Activated naive CD8-positive, alpha-beta T cell (primary cell): ENCODE measurements at regions not wholly inside any gene's neighbourhood (a gene's known extent, or its start where the extent isn't known, plus 50 kb on each side); places are given as distances from the start of the nearest gene placed in this dataset.
"Not testable (repeated sequence)": the region's sequence is repeated elsewhere in the genome, so short reads cannot be mapped to it uniquely, and the experiment has no call there.

ENCODE experiments used
- H3K27ac Mint-ChIP-seq: one replicate; pipeline ENCODE4 v1.8.0; 2021; ENCODE audit warnings: mixed read lengths
- H3K27me3 Mint-ChIP-seq: one replicate; pipeline ENCODE4 v1.8.0; 2021; ENCODE audit warnings: mixed read lengths
- H3K36me3 Mint-ChIP-seq: one replicate; pipeline ENCODE4 v1.8.0; 2021; ENCODE audit warnings: mixed read lengths
- H3K4me1 Mint-ChIP-seq: one replicate; pipeline ENCODE4 v1.8.0; 2021; ENCODE audit warnings: low read depth, mixed read lengths
- H3K4me3 Mint-ChIP-seq: one replicate; pipeline ENCODE4 v1.8.0; 2021; ENCODE audit warnings: mild to moderate bottlenecking, mixed read lengths
- H3K9me3 Mint-ChIP-seq: one replicate; pipeline ENCODE4 v1.8.0; 2021; ENCODE audit warnings: low read depth, mixed read lengths

DNA sequence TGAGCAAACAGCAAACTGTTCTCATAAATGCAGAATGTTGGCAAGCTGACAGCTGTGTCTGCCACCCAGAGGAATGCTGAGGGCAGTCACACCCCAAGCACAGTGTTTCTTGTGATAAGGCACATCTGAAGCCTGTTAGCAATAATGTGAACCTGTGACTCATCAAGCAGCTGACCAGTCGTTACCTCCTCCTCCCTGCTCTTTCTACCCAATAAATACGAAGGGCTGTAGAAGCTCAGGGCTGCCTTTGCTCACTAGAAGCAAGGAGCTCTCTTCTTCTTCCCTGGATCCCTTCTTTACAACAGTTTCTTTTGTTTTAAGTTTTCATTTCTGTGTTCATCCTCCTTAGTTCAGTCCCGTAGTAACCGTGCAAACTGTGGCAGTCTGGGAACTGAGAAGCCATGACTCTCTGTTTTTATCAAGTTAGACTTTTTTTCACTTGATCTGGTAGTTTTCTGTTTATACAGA is 160.3 kb upstream of the ZNF184 start:
- not testable (repeated sequence) for H3K36me3 Mint-ChIP-seq, H3K9me3 Mint-ChIP-seq, H3K4me3 Mint-ChIP-seq, H3K27ac Mint-ChIP-seq
- Mint-ChIP-seq H3K27me3 (peaks cover 53% of the 10 kb centered on the region), H3K4me1 (peaks cover 14% of the 10 kb centered on the region)

- H3K27ac Mint-ChIP-seq: no peak overlapping the region
- peaks cover 3% of the 10 kb centered on the region for H3K36me3 Mint-ChIP-seq
Observed at GRCh38 chr6:27631609-27631916, 158.7 kb upstream of the ZNF184 start.

DNA sequence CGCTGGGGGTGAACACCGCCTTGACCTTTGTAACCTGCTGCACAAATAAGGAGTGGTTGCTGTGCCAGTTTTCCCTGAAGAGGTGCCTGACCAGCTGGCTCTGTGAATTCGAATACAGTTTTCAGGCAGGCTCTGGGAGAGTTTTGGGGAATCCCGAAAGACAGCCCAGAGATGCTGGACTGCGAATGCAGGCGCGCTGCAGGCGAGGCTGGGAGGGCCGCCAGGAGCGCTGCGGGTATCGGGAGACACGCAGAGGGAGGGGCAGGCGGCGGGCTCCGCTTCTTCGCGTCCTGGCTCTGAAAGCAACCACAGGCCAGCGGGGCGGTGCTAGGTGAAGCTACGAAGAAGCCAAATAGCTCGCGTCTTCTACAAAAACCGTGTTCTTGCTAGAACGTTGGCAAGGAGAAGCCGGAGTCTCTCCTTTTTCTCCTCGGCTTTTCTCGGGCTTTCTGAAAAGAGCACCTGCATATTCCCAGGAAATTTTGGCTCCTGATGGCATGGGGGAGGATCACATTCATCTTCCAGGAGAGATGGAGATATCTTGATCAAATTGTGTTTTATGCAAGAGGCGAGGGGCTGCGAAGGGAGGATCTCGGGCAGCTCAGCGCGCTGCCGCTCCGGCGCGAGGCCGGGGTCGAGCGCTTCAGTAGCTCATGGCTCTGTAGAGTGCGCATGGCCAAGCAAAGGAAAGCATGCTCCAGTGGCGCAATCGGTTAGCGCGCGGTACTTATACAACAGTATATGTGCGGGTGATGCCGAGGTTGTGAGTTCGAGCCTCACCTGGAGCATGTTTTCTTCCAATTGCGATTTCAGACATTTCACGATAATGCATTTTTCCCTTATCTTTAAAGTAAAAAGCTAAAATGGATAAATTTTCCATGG is 158.1 kb upstream of the ZNF184 start:
- Mint-ChIP-seq H3K27ac (peak overlapping the region; percentile 92), H3K36me3 (peaks cover 3% of the 10 kb centered on the region), H3K9me3 (peaks cover 6% of the 10 kb centered on the region), H3K4me3 (peak overlapping the region; percentile 91), H3K4me1 (peaks cover 14% of the 10 kb centered on the region), H3K27me3 (peaks cover 50% of the 10 kb centered on the region)

More at GRCh38 chr6:27631609-27631916, 158.7 kb upstream of the ZNF184 start:
- peaks cover 14% of the 10 kb centered on the region for H3K4me1 Mint-ChIP-seq
- H3K4me3 Mint-ChIP-seq: no peak overlapping the region
- peaks cover 52% of the 10 kb centered on the region for H3K27me3 Mint-ChIP-seq
- H3K9me3 Mint-ChIP-seq: peaks cover 6% of the 10 kb centered on the region

GRCh38 chr6:27624694-27625262 is 151.9 kb upstream of the ZNF184 start:
- Mint-ChIP-seq H3K36me3 (no peaks in the 10 kb centered on the region), H3K4me1 (no peaks in the 10 kb centered on the region), H3K9me3 (no peaks in the 10 kb centered on the region), H3K27ac (no peak overlapping the region), H3K27me3 (peaks cover 29% of the 10 kb centered on the region), H3K4me3 (no peak overlapping the region)

DNA sequence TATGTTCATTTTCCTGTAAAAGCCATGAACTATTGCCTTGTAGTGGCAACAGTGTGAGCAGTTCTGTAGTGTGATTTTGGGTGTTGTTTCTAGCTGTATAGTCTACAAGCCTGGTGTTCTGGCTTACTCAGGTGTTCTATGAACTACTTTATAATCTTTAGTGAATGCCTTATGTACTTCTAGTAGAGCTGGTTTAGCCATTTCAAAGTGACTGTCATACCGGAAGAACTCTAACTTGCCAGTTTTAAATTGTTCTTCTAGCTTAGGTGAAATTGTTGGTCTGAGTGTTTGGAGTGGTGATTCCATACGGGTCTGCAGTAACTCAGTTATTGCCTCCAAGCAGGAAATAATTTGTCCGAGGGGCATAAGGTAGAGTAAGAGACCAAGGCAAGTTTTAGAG is 150.2 kb upstream of the ZNF184 start:
- Mint-ChIP-seq H3K4me3 (no peak overlapping the region), H3K36me3 (no peaks in the 10 kb centered on the region), H3K27ac (no peak overlapping the region), H3K9me3 (no peaks in the 10 kb centered on the region), H3K4me1 (peaks cover under 1% of the 10 kb centered on the region), H3K27me3 (peaks cover 34% of the 10 kb centered on the region)

- H3K36me3 Mint-ChIP-seq: no peaks in the 10 kb centered on the region
- no peak overlapping the region for H3K4me3 Mint-ChIP-seq
- peaks cover 45% of the 10 kb centered on the region for H3K27me3 Mint-ChIP-seq
- H3K9me3 Mint-ChIP-seq: no peaks in the 10 kb centered on the region
- peaks cover 11% of the 10 kb centered on the region for H3K4me1 Mint-ChIP-seq
- H3K27ac Mint-ChIP-seq: no peak overlapping the region
Observed at GRCh38 chr6:27619436-27619835, 146.5 kb upstream of the ZNF184 start.

DNA sequence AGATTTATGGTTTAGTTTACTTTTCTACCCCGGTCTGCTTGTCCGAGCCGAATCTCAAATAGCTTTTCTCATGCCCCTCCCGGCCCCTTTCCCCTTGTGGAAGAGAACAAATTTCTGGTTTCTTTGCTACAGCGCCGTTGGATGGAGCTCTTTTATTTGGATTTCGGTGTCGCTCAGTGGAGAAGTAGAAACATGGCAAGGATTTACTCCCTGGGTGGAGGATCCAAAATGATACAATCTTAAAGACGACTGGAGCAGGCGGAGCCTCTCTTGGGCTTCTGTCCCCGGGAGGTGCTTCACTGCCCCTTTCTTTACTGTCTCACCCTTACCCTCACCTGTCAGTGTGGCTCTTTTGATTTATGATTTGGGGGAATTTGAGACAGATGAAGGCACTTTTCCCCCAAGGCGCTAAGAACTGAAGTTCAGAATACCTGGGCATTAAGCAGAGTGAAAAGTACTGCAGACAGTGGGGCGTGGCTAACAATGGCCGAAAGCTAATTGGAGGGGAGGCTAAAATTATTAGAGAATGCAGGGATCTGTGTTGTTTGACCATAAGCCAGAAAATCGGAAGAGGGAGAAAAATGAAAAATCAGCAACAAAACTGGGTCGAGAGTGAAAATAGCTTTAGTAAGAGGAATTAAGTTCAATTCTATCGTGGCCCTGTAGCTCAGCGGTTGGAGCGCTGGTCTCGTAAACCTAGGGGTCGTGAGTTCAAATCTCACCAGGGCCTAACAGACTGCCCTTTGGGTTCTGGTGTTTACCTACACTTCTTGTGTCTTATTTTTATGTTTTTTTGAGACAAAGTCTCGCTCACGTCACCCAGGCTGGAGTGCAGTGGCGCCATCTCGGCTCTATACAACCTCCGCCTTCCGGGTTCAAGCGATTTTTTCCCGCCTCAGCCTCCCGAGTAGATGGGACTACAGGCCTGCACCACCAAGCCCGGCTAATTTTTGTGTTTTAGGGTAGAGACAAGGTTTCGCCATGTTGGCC is 145.1 kb upstream of the ZNF184 start:
- Mint-ChIP-seq H3K27ac (peak overlapping the region; percentile 76), H3K27me3 (peaks cover 48% of the 10 kb centered on the region), H3K9me3 (no peaks in the 10 kb centered on the region), H3K4me1 (peaks cover 11% of the 10 kb centered on the region), H3K36me3 (no peaks in the 10 kb centered on the region), H3K4me3 (peak overlapping the region; percentile 56)

- no peak overlapping the region for H3K27ac Mint-ChIP-seq
- no peaks in the 10 kb centered on the region for H3K9me3 Mint-ChIP-seq
- peak overlapping the region; percentile 42 for H3K4me3 Mint-ChIP-seq
- no peaks in the 10 kb centered on the region for H3K36me3 Mint-ChIP-seq
- H3K4me1 Mint-ChIP-seq: peaks cover 11% of the 10 kb centered on the region
- peaks cover 48% of the 10 kb centered on the region for H3K27me3 Mint-ChIP-seq
Observed at GRCh38 chr6:27617046-27617687, 144.3 kb upstream of the ZNF184 start.

GRCh38 chr6:27616328-27617045 is 143.6 kb upstream of the ZNF184 start:
- Mint-ChIP-seq H3K27ac (no peak overlapping the region), H3K4me1 (peaks cover 11% of the 10 kb centered on the region), H3K27me3 (peaks cover 46% of the 10 kb centered on the region), H3K4me3 (no peak overlapping the region), H3K36me3 (no peaks in the 10 kb centered on the region), H3K9me3 (no peaks in the 10 kb centered on the region)

DNA sequence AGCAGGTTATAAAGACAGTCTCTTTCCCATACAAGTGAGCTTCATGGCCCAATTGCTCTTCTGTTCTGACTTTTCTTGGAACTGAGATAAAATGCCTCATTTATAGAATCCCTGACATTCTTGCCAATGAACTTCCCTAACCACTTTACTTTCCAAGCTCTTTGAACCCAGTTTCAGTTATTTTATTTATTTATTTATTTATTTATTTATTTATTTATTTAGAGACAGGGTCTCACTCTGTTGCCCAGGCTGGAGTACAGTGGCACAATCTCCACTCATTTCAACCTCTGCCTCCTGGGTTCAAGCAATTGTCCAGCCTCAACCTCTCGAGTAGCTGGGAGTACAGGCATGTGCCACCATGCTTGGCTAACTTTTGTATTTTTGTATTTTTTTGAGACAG is 138.5 kb upstream of the ZNF184 start:
- Mint-ChIP-seq H3K4me1 (no peaks in the 10 kb centered on the region), H3K27me3 (peaks cover 32% of the 10 kb centered on the region), H3K4me3 (no peak overlapping the region), H3K27ac (no peak overlapping the region), H3K36me3 (no peaks in the 10 kb centered on the region), H3K9me3 (no peaks in the 10 kb centered on the region)

GRCh38 chr6:27608916-27609883 is 136.3 kb upstream of the ZNF184 start:
- Mint-ChIP-seq H3K36me3 (no peaks in the 10 kb centered on the region), H3K27me3 (peaks cover 44% of the 10 kb centered on the region), H3K9me3 (no peaks in the 10 kb centered on the region), H3K4me3 (no peak overlapping the region), H3K27ac (no peak overlapping the region), H3K4me1 (peaks cover 16% of the 10 kb centered on the region)

DNA sequence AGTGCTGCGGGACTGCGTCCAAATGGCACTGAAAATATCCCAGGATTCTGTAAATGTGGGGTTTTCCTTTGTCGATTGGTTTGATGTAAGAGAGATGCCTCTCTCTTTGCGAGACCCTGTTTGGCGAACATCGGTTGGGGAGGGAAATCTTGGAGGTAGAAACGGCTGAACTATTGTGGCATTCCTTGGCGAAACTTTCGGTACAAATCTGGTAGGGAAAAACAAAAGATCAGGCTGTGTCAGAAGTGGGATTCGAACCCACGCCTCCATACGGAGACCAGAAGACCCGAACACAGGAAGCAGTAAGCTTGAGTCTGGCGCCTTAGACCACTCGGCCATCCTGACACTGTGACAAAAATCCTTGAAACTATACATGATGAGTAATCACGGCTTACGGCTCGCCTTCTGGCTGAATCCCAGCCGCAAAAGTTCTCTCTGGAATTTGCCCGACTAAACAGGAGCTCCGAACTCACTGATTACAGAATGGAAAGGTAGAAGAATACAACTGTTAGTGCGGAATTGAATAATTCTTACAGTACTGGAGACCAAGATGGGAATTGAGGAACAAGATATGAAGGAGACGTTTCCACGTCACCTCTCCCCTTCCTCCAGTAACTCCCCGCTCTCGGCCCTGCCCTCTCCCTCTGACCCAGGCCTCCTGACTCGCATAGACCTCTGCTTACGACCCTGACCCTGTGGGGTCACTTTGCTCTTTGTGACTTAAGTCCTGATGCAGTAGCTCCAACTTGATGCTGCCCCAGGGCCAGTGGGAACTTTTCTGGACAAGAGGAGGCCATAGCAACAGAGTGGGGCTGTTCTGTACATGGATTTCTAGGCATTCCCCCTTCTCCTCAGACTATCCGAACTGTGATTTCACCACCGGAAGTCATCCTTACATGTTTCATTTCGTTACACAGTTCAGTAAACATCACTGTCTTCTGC is 132.8 kb upstream of the ZNF184 start:
- peaks cover 46% of the 10 kb centered on the region for H3K27me3 Mint-ChIP-seq

More for the DNA sequence above, 132.8 kb upstream of the ZNF184 start:
- Mint-ChIP-seq H3K4me3 (peak overlapping the region; percentile 44), H3K9me3 (no peaks in the 10 kb centered on the region), H3K27ac (peak overlapping the region; percentile 85), H3K4me1 (peaks cover 23% of the 10 kb centered on the region), H3K36me3 (no peaks in the 10 kb centered on the region)
